Esophagus muscularis mucosa (tissue), 4 donors: ENCODE measurements at regions not wholly inside any gene's neighbourhood (a gene's known extent, or its start where the extent isn't known, plus 50 kb on each side); places are given as distances from the start of the nearest gene placed in this dataset.

Experiments
- EP300 ChIP-seq: sonication (generic); formaldehyde crosslinking; IDR thresholded peaks from one replicate; pipeline ENCODE4 v1.6.1; 2017; ENCODE audit warnings: antibody characterized with exemption
- POLR2A ChIP-seq: fragments of 450-650 bp; IDR thresholded peaks from one replicate; pipeline ENCODE4 v1.6.1; 2017; ENCODE audit warnings: antibody characterized with exemption, moderate library complexity, mild to moderate bottlenecking, low read depth
- POLR2AphosphoS5 ChIP-seq, 2 donors: sonication (generic); formaldehyde crosslinking; IDR thresholded peaks; one replicate each; pipeline ENCODE4 v1.6.1; 2017; ENCODE audit warnings: antibody characterized with exemption in 2 of 2
- TF ChIP-seq, protein P1 (sequence below), 3 experiments: fragments of 200-600 bp in 2 of 3; fragments of 450-650 bp in 1 of 3; sonication (generic) in 2 of 3; IDR thresholded peaks; one replicate each; pipeline ENCODE4 v1.5.1; 2017 to 2019; ENCODE audit warnings: antibody characterized with exemption in 3 of 3, mild to moderate bottlenecking in 2 of 3, moderate library complexity in 1 of 3

DNA sequence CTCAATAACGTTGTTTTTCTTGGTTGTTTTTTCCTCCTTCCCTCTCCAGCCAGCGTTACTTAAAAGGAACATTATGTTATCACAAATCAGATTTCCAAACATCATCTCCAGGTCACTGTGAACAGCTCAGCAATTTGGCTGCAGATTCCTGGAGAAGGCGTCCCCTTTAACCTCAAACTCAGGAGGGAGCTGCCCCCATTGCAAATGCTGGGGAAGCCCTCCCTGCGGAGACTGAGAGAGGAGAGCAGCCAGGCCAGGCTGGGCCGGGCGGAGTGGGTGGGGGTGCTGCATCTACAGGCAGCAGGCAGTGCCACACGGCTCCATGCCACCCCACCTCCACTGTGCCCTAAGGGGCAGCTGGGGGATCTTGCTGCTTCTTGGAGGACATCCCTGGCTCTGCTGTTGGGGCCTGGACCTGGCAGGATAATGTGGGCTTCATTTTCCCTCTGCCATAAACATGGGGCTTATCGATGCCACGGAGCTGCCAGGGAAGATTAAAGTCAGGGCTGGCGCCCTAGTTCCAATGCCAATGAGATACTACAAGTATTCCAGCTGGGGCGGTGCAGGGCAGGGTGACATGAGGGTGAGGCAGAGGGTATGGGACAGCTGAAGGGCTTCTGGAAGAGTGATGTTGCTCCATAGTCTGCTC is 148.8 kb downstream of the PJA1 start:
- TF ChIP-seq, protein P1, sequence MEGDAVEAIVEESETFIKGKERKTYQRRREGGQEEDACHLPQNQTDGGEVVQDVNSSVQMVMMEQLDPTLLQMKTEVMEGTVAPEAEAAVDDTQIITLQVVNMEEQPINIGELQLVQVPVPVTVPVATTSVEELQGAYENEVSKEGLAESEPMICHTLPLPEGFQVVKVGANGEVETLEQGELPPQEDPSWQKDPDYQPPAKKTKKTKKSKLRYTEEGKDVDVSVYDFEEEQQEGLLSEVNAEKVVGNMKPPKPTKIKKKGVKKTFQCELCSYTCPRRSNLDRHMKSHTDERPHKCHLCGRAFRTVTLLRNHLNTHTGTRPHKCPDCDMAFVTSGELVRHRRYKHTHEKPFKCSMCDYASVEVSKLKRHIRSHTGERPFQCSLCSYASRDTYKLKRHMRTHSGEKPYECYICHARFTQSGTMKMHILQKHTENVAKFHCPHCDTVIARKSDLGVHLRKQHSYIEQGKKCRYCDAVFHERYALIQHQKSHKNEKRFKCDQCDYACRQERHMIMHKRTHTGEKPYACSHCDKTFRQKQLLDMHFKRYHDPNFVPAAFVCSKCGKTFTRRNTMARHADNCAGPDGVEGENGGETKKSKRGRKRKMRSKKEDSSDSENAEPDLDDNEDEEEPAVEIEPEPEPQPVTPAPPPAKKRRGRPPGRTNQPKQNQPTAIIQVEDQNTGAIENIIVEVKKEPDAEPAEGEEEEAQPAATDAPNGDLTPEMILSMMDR (IDR thresholded peaks at IDR 0.05), result no peak
- TF ChIP-seq POLR2AphosphoS5 (IDR thresholded peaks at IDR 0.05) (no peak), POLR2A (no peak), EP300 (no peak)
